Endodermal cell (in vitro differentiated cells): ENCODE measurements at regions not wholly inside any gene's neighbourhood (a gene's known extent, or its start where the extent isn't known, plus 50 kb on each side); places are given as distances from the start of the nearest gene placed in this dataset.

ENCODE experiments used
- DNase-seq: peaks from one replicate; pipeline ENCODE4 v3.0.0-alpha.2; 2017
- H3K27ac ChIP-seq: 2 replicates; pipeline ENCODE4 v1.5.1; 2013; ENCODE audit warnings: mild to moderate bottlenecking, low read depth, low read length, moderate library complexity
- H3K27me3 ChIP-seq: 2 replicates; pipeline ENCODE4 v1.6.1; 2013; ENCODE audit warnings: mild to moderate bottlenecking, low read length, moderate library complexity; ENCODE audit not compliant: insufficient read depth, control insufficient read depth, poor library complexity, severe bottlenecking
- H3K36me3 ChIP-seq: 2 replicates; pipeline ENCODE4 v1.7.0; 2013; ENCODE audit warnings: mild to moderate bottlenecking, low read length, moderate library complexity; ENCODE audit not compliant: control insufficient read depth, insufficient read depth
- H3K4me1 ChIP-seq: one replicate; pipeline ENCODE4 v1.7.0; 2013; ENCODE audit warnings: low read length; ENCODE audit not compliant: control insufficient read depth, insufficient read depth
- H3K4me3 ChIP-seq: 2 replicates; pipeline ENCODE4 v1.5.1; 2013; ENCODE audit warnings: mild to moderate bottlenecking, low read length, moderate library complexity
- H3K9ac ChIP-seq: 2 replicates; pipeline ENCODE4 v1.6.1; 2013; ENCODE audit warnings: mild to moderate bottlenecking, low read length, moderate library complexity; ENCODE audit not compliant: poor library complexity, severe bottlenecking; ENCODE audit errors: extremely low read depth
- H3K9me3 ChIP-seq: 2 replicates; pipeline ENCODE4 v1.6.1; 2013; ENCODE audit warnings: mild to moderate bottlenecking, low read length, moderate library complexity; ENCODE audit not compliant: control insufficient read depth
- H3K27ac Mint-ChIP-seq: 2 replicates; pipeline ENCODE4 v1.8.0; 2020; ENCODE audit warnings: mixed read lengths
- H3K27me3 Mint-ChIP-seq: 2 replicates; pipeline ENCODE4 v1.8.0; 2021; ENCODE audit warnings: mild to moderate bottlenecking, mixed read lengths; ENCODE audit not compliant: insufficient read depth
- H3K36me3 Mint-ChIP-seq: 2 replicates; pipeline ENCODE4 v1.8.0; 2020; ENCODE audit warnings: low read depth, mixed read lengths
- H3K4me1 Mint-ChIP-seq: 2 replicates; pipeline ENCODE4 v1.8.0; 2020; ENCODE audit warnings: mixed read lengths
- H3K4me3 Mint-ChIP-seq: 2 replicates; pipeline ENCODE4 v1.8.0; 2020; ENCODE audit warnings: mild to moderate bottlenecking, moderate library complexity, mixed read lengths
- H3K9me3 Mint-ChIP-seq: 2 replicates; pipeline ENCODE4 v1.8.0; 2020; ENCODE audit warnings: mild to moderate bottlenecking, mixed read lengths
- CTCF ChIP-seq: fragments of 200-600 bp; sonication (generic); conservative IDR thresholded peaks from 2 replicates; pipeline ENCODE4 v1.5.0; 2021; ENCODE audit warnings: antibody characterized with exemption, mild to moderate bottlenecking
- WGBS, 2 experiments: methylation state at CpG; one replicate each; pipeline versions ENCODE4 v1.1.5 to v1.1.7; 2013; ENCODE audit warnings: missing lambda C conversion rate in 2 of 2, mixed read lengths in 1 of 2; ENCODE audit not compliant: insufficient coverage in 1 of 2, insufficient read length in 1 of 2; 5-methylcytosine and 5-hydroxymethylcytosine counted together

DNA sequence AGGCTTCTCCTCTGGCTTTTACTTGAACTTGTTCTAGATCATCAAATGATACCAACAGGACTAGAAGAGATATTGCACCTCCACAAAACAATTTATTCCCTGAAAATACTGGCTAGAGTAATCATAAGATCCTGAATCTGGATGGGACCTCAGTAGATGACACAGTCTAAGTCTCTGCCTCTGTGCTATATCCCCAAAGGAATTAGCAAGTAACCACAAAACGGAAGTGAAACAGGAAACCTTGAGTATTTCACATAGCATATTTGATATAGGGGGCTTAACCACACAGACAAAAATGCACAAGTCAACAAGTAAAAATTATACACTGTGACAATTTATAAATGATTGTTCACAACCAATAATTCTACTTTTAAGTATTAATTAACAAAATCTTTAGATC, 456.9 kb upstream of the TNP1 start:
- Histone ChIP-seq H3K27me3 (no peaks in the 10 kb centered on the region), H3K4me3 (no peak overlapping the region), H3K27ac (no peak overlapping the region), H3K9me3 (peaks cover 24% of the 10 kb centered on the region), H3K36me3 (no peaks in the 10 kb centered on the region), H3K9ac (no peak overlapping the region), H3K4me1 (no peaks in the 10 kb centered on the region)
- no peak for TF ChIP-seq CTCF
- WGBS, 2 experiments: 100% methylated on average over 1 of the region's 1 CpG; no CpG with 5 or more reads in 1 of the 2 experiments
- Mint-ChIP-seq H3K4me3 (no peak overlapping the region), H3K4me1 (no peaks in the 10 kb centered on the region), H3K27ac (no peak overlapping the region), H3K36me3 (peaks cover 7% of the 10 kb centered on the region), H3K9me3 (peaks cover 26% of the 10 kb centered on the region), H3K27me3 (no peaks in the 10 kb centered on the region)
- DNase-seq: no peak

GRCh38 chr2:217314021-217314460, 454.2 kb upstream of the TNP1 start:
- H3K27ac Mint-ChIP-seq: no peak overlapping the region
- TF ChIP-seq CTCF: no peak
- DNase-seq: no peak
- Histone ChIP-seq H3K9me3 (peaks cover 28% of the 10 kb centered on the region), H3K4me3 (no peak overlapping the region), H3K36me3 (no peaks in the 10 kb centered on the region), H3K27me3 (no peaks in the 10 kb centered on the region), H3K9ac (no peak overlapping the region), H3K4me1 (no peaks in the 10 kb centered on the region), H3K27ac (no peak overlapping the region)
- 91 to 95% methylated on average over 5 of the region's 5 CpGs for WGBS, 2 experiments
- H3K36me3 Mint-ChIP-seq: peaks cover 7% of the 10 kb centered on the region
- no peaks in the 10 kb centered on the region for H3K27me3 Mint-ChIP-seq
- H3K4me3 Mint-ChIP-seq: no peak overlapping the region
- H3K4me1 Mint-ChIP-seq: no peaks in the 10 kb centered on the region
- peaks cover 29% of the 10 kb centered on the region for H3K9me3 Mint-ChIP-seq

DNA sequence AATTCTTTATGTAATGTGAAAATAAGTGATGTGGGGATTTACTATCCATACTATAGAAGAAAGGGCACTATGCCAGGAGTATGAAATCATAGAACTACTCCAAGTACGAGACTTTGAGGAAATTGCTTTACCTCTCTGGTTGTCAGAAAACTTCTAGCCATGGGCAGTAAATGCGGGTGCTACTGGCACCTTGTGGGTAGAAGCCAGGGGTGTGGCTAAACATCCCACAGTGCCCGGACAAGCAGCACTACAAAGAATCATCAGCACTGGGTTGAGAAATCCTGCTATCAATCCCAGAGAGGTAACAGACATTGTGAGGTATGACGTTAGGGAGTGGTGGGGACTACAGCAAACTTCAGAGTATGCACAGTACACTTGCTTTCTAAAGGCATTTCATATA, 453.5 kb upstream of the TNP1 start:
- Histone ChIP-seq H3K4me3 (no peak overlapping the region), H3K36me3 (no peaks in the 10 kb centered on the region), H3K27ac (no peak overlapping the region), H3K4me1 (no peaks in the 10 kb centered on the region), H3K9ac (no peak overlapping the region), H3K9me3 (peaks cover 33% of the 10 kb centered on the region), H3K27me3 (no peaks in the 10 kb centered on the region)
- no peak for DNase-seq
- H3K27ac Mint-ChIP-seq: no peak overlapping the region
- H3K4me1 Mint-ChIP-seq: no peaks in the 10 kb centered on the region
- H3K9me3 Mint-ChIP-seq: peaks cover 30% of the 10 kb centered on the region
- H3K36me3 Mint-ChIP-seq: peaks cover 7% of the 10 kb centered on the region
- no peak overlapping the region for H3K4me3 Mint-ChIP-seq
- H3K27me3 Mint-ChIP-seq: no peaks in the 10 kb centered on the region
- WGBS, 2 experiments: 94% methylated on average over 4 of the region's 4 CpGs; no CpG with 5 or more reads in 1 of the 2 experiments
- TF ChIP-seq CTCF: no peak
